OCI-LY7 (cell line): ENCODE measurements at regions not wholly inside any gene's neighbourhood (a gene's known extent, or its start where the extent isn't known, plus 50 kb on each side); places are given as distances from the start of the nearest gene placed in this dataset.

Experiments
- CTCF ChIP-seq: fragments of 200-600 bp; sonication (generic); conservative IDR thresholded peaks from 2 replicates; pipeline ENCODE4 v1.5.1; 2014; ENCODE audit warnings: mild to moderate bottlenecking, antibody characterized with exemption, low read length, moderate library complexity, mixed read lengths
- EZH2phosphoT487 ChIP-seq: fragments of 200-600 bp; sonication (generic); IDR thresholded peaks from 2 replicates; pipeline ENCODE4 v1.6.1; 2018; ENCODE audit warnings: low read depth, borderline replicate concordance, mild to moderate bottlenecking, mixed run types, antibody characterized with exemption, low read length, moderate library complexity, mixed read lengths

DNA sequence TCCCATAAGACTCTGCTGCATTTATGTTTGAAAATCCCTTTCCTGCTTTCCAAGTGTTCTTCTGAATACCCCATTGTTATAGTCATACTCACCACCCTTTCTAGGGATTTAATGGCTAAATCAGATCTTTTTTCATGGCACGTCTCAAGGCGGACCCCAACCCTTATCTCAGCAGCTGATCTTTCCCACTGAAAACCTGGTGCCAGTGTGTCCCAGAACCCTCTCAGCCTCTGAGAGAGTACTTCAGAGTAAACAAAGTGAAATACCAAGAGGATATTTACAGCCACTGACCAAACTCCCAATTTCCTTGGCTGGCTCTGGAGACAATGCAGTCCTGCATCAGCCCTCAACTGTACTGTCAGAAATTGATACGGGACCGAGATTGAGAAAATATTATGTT lies 101.7 kb downstream of the TMEM100 start:
- TF ChIP-seq CTCF (no peak), EZH2phosphoT487 (no peak)
